VCaP (cell line): ENCODE measurements at regions not wholly inside any gene's neighbourhood (a gene's known extent, or its start where the extent isn't known, plus 50 kb on each side); places are given as distances from the start of the nearest gene placed in this dataset.

Experiments
- H3K27ac ChIP-seq: fragments of 450-650 bp; 2 replicates; pipeline ENCODE4 v1.5.1; 2017
- TF ChIP-seq, protein P1 (sequence below): fragments of 450-650 bp; conservative IDR thresholded peaks from 2 replicates; pipeline ENCODE4 v1.5.1; 2017; ENCODE audit warnings: mild to moderate bottlenecking, moderate library complexity

DNA sequence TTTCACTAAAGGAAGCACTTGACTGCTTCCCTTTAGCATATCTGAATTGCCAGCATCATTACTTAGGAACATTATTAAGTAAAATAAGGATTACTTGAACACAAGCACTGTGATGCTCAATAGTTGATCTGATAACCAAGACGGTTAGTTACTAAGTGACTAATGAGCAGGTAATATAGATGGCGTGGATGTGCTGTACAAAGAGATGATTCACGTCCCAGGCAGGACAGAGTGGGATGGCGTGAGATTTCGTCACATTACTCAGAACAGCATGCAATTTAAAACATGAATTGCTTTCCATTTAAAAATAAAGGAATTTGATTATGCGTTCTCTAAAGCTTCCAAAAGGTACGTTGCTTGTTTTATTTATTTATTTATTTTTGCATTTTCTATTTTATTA, 240.0 kb upstream of the ARHGEF26 start:
- TF ChIP-seq, protein P1, sequence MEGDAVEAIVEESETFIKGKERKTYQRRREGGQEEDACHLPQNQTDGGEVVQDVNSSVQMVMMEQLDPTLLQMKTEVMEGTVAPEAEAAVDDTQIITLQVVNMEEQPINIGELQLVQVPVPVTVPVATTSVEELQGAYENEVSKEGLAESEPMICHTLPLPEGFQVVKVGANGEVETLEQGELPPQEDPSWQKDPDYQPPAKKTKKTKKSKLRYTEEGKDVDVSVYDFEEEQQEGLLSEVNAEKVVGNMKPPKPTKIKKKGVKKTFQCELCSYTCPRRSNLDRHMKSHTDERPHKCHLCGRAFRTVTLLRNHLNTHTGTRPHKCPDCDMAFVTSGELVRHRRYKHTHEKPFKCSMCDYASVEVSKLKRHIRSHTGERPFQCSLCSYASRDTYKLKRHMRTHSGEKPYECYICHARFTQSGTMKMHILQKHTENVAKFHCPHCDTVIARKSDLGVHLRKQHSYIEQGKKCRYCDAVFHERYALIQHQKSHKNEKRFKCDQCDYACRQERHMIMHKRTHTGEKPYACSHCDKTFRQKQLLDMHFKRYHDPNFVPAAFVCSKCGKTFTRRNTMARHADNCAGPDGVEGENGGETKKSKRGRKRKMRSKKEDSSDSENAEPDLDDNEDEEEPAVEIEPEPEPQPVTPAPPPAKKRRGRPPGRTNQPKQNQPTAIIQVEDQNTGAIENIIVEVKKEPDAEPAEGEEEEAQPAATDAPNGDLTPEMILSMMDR: no peak
- H3K27ac ChIP-seq: no peak overlapping the region

DNA sequence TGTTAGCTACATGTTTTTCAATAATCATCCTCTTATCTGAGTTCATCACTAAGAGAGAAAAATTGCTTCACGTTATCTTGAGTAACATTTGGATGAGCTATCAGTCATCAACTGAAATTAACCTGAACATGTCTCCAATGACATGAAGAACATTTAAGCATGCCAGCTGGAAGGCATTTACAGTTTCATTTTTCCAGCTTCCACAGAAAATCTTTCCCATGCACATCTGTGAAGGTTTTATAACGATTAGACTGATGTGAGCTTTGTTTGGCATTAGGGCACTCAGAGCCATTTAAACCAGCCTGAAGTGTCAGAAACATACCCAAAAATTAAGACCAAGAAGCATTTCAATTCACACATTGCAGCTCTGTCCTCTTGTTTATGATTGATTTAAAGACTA, 235.8 kb upstream of the ARHGEF26 start:
- TF ChIP-seq, protein P1: no peak
- no peak overlapping the region for H3K27ac ChIP-seq

DNA sequence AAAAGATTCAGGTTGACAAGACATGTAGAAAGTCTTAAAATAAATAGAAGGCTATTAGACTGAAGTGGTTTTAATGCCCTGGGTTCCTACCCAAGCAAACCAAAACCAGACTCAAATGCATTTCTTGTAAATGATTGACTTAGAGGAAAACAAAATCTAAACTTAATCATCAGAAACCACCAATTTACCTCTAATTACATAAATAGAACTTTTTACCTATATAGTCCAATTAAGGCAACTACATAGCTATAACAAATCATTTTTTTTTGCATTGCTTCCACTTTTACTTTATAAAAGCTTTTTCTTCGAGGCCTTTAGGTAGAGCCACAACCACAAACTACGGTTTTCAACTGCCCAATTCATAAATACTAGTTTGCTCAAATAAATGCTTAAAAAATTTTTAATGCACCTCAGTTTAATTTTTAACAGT, 231.3 kb upstream of the ARHGEF26 start:
- TF ChIP-seq, protein P1: no peak

DNA sequence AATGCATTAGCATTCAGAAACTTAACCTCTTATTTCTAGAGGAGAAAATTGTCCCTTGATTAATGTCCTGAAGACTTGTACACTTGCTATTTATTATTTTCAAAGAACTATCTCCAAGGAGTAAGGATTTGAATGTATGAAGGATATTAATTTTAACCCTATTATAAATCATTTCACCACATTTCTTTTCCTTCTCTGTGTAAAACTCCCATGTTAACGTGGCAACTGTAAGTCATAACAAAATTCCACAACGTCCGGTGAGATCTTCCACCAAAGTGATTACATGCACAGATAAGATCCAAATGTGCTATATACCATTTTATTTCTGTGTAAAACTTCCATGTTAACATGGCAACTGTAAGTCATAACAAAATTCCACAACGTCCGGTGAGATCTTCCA, 229.1 kb upstream of the ARHGEF26 start:
- TF ChIP-seq, protein P1: no peak

More for the DNA sequence above, 231.3 kb upstream of the ARHGEF26 start:
- no peak overlapping the region for H3K27ac ChIP-seq

DNA sequence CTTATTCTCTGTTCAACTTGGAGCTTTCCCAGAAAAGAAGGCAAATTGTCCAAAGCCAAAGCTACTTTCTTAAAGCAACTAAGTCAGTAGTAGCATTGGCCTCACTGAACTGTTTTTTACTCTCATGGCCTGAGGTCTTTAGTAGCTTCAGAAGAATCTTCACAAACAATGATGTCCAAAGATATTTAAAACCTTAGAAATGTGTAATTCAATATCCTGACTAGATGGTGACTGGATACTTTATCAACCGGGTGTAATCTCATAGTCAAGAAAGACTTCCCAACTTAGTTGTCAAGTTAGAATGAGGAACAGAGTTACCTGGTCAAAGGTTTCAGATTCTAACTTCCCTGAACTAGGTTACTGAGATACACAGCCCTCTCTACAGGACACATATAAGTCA, 226.3 kb upstream of the ARHGEF26 start:
- H3K27ac ChIP-seq: no peak overlapping the region
- TF ChIP-seq, protein P1: no peak

More for the DNA sequence above, 229.1 kb upstream of the ARHGEF26 start:
- no peak overlapping the region for H3K27ac ChIP-seq

DNA sequence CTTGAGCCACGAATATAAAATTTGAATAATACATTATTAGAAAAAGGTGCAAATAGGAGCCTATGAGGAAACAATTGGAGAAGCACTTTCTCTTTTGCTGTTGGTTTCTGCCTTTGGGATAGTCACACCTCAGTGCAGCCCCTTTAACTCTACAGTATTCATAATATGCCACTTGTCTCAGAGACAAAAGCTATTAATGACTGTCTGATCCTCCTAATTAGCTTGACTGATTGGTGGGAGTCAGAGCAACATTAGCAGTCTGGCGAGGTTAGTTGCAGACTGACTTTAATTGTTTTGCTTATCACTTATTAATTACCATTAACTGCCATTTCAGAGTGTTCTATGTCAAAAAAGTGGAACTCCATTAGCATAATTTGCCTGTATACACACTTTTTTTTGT, 225.0 kb upstream of the ARHGEF26 start:
- H3K27ac ChIP-seq: no peak overlapping the region
- TF ChIP-seq, protein P1: no peak

DNA sequence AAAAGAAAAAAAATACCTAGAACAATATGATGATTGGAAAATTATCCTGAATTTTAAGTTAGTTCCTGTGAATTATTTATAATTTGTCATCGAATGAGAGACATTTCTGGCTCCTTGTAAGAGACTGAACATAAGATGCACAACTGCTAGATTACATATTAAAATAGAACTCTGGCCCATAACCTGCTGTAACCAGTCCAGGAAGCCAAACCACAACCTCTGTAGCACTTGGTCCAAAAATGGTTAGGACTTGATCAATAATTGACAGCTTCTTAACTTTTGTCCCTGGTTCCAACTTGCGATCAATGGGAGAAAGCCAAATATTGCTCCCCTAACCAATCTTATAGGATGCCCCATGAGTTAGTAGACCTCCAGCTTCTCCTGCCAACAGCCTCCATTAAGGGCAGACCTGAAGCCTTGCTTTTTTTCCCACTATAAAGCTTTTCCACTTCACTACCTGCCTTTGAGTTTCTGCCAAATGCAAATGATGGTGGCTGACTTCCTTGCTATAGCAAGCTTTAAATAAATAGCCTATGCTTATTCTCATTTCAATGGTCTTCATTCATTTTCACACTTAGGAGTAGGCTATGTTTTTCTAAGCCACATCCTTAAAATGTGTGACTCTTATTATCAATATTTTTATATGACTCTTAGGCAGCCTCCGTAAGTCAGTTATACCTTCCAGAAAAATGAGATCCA, 224.0 kb upstream of the ARHGEF26 start:
- H3K27ac ChIP-seq: no peak overlapping the region
- TF ChIP-seq, protein P1: no peak
